ENCODE measurements at regions not wholly inside any gene's neighbourhood (a gene's known extent, or its start where the extent isn't known, plus 50 kb on each side); places are given as distances from the start of the nearest gene placed in this dataset.

GRCh38 chr7:24141874-24142509, 142.0 kb upstream of the NPY start:
- Histone ChIP-seq H3K9me3 (ENCODE audit: insufficient read depth, low read length, severe bottlenecking) (no peaks in the 10 kb centered on the region), H3K27me3 (ENCODE audit: insufficient read depth, low read length, poor library complexity) (peaks cover 3% of the 10 kb centered on the region), H3K4me1 (ENCODE audit: insufficient read depth, low read length) (no peaks in the 10 kb centered on the region), H3K79me2 (ENCODE audit: insufficient read depth, low read length) (no peaks in the 10 kb centered on the region), H3K36me3 (ENCODE audit: insufficient read depth, low read length) (no peaks in the 10 kb centered on the region), H3K4me2 (ENCODE audit: insufficient read depth, low read length) (no peak overlapping the region), H3K9ac (ENCODE audit: low read depth, low read length) (no peak overlapping the region), H3K27ac (ENCODE audit: low read length) (no peak overlapping the region), H4K20me1 (ENCODE audit: insufficient read depth, low read length) (no peaks in the 10 kb centered on the region), H3K4me3 (ENCODE audit: low read depth in 1 of 2, low read length in 2 of 2) (no peak overlapping the region), H2AFZ (ENCODE audit: low read depth, low read length) (no peak overlapping the region)
- ATAC-seq (ENCODE audit: insufficient read depth, low read depth), result no peak
- no peak for DNase-seq
- TF ChIP-seq CTCF (IDR thresholded peaks at IDR 0.05; ENCODE audit: borderline replicate concordance, extremely low read depth, low read length, poor library complexity, severe bottlenecking) (no peak), EZH2 (IDR thresholded peaks at IDR 0.05; ENCODE audit: borderline replicate concordance, low read depth, low read length, severe bottlenecking) (no peak)

- no peak overlapping the region for H3K27ac ChIP-seq (ENCODE audit: low read length)
- H3K36me3 ChIP-seq (ENCODE audit: insufficient read depth, low read length), result no peaks in the 10 kb centered on the region
- H3K4me2 ChIP-seq (ENCODE audit: insufficient read depth, low read length), result no peak overlapping the region
- H3K4me3 ChIP-seq (ENCODE audit: low read depth in 1 of 2, low read length in 2 of 2), result no peak overlapping the region
- H3K9ac ChIP-seq (ENCODE audit: low read depth, low read length), result no peak overlapping the region
- ATAC-seq (ENCODE audit: insufficient read depth, low read depth) (no peak), DNase-seq (no peak)
- H3K9me3 ChIP-seq (ENCODE audit: insufficient read depth, low read length, severe bottlenecking), result no peaks in the 10 kb centered on the region
- no peaks in the 10 kb centered on the region for H3K79me2 ChIP-seq (ENCODE audit: insufficient read depth, low read length)
- no peaks in the 10 kb centered on the region for H4K20me1 ChIP-seq (ENCODE audit: insufficient read depth, low read length)
- peaks cover 3% of the 10 kb centered on the region for H3K27me3 ChIP-seq (ENCODE audit: insufficient read depth, low read length, poor library complexity)
- no peaks in the 10 kb centered on the region for H3K4me1 ChIP-seq (ENCODE audit: insufficient read depth, low read length)
- H2AFZ ChIP-seq (ENCODE audit: low read depth, low read length), result no peak overlapping the region
- TF ChIP-seq EZH2 (IDR thresholded peaks at IDR 0.05; ENCODE audit: borderline replicate concordance, low read depth, low read length, severe bottlenecking) (no peak), CTCF (IDR thresholded peaks at IDR 0.05; ENCODE audit: borderline replicate concordance, extremely low read depth, low read length, poor library complexity, severe bottlenecking) (no peak)
Observed at GRCh38 chr7:24143547-24143946, 140.4 kb upstream of the NPY start.

GRCh38 chr7:24151944-24152343, 132.0 kb upstream of the NPY start:
- H3K4me3 ChIP-seq (ENCODE audit: low read depth in 1 of 2, low read length in 2 of 2), result no peak overlapping the region
- H3K36me3 ChIP-seq (ENCODE audit: insufficient read depth, low read length), result no peaks in the 10 kb centered on the region
- no peak for TF ChIP-seq EZH2 (IDR thresholded peaks at IDR 0.05; ENCODE audit: borderline replicate concordance, low read depth, low read length, severe bottlenecking)
- no peak for TF ChIP-seq CTCF (IDR thresholded peaks at IDR 0.05; ENCODE audit: borderline replicate concordance, extremely low read depth, low read length, poor library complexity, severe bottlenecking)
- no peaks in the 10 kb centered on the region for H3K79me2 ChIP-seq (ENCODE audit: insufficient read depth, low read length)
- no peak for ATAC-seq (ENCODE audit: insufficient read depth, low read depth)
- DNase-seq, result no peak
- H3K9me3 ChIP-seq (ENCODE audit: insufficient read depth, low read length, severe bottlenecking), result no peaks in the 10 kb centered on the region
- H2AFZ ChIP-seq (ENCODE audit: low read depth, low read length), result no peak overlapping the region
- H3K4me1 ChIP-seq (ENCODE audit: insufficient read depth, low read length), result no peaks in the 10 kb centered on the region
- no peaks in the 10 kb centered on the region for H4K20me1 ChIP-seq (ENCODE audit: insufficient read depth, low read length)
- H3K27ac ChIP-seq (ENCODE audit: low read length), result no peak overlapping the region
- no peak overlapping the region for H3K9ac ChIP-seq (ENCODE audit: low read depth, low read length)
- H3K4me2 ChIP-seq (ENCODE audit: insufficient read depth, low read length), result no peak overlapping the region
- H3K27me3 ChIP-seq (ENCODE audit: insufficient read depth, low read length, poor library complexity), result no peaks in the 10 kb centered on the region

All from DND-41 (cell line).